ENCODE measurements at regions not wholly inside any gene's neighbourhood (a gene's known extent, or its start where the extent isn't known, plus 50 kb on each side); places are given as distances from the start of the nearest gene placed in this dataset.

- TF ChIP-seq CTCF (IDR thresholded peaks at IDR 0.05 in 2 of 3, conservative IDR thresholded peaks at IDR 0.05 in 1 of 3; ENCODE audit: borderline replicate concordance in 1 of 3, insufficient read depth in 1 of 3, low read depth in 2 of 3, low read length in 2 of 3) (no peak), POLR2AphosphoS5 (IDR thresholded peaks at IDR 0.05; ENCODE audit: low read depth, low read length) (no peak), YY1 (IDR thresholded peaks at IDR 0.05; ENCODE audit: extremely low read depth, insufficient replicate concordance, low read depth, low read length) (no peak), CEBPB (IDR thresholded peaks at IDR 0.05; ENCODE audit: low read depth) (no peak), EZH2 (IDR thresholded peaks at IDR 0.05) (no peak), MAX (IDR thresholded peaks at IDR 0.05) (no peak), POLR2A (IDR thresholded peaks at IDR 0.05; ENCODE audit: borderline replicate concordance, extremely low read depth, insufficient read depth, insufficient read length) (no peak), JUND (IDR thresholded peaks at IDR 0.05) (no peak), RAD21 (IDR thresholded peaks at IDR 0.05; ENCODE audit: low read depth) (no peak)
These were observed 241.0 kb downstream of the QKI start for GRCh38 chr6:163655217-163656121.
